HAP-1 (cell line): ENCODE measurements at regions not wholly inside any gene's neighbourhood (a gene's known extent, or its start where the extent isn't known, plus 50 kb on each side); places are given as distances from the start of the nearest gene placed in this dataset.
"Not testable (repeated sequence)": the region's sequence is repeated elsewhere in the genome, so short reads cannot be mapped to it uniquely, and the experiment has no call there.

Experiments used
- DNase-seq, 2 experiments: peaks; one replicate each; pipeline ENCODE4 v3.0.0-alpha.2; 2016 to 2020; ENCODE audit warnings: low spot score in 2 of 2
- H3K27me3 ChIP-seq: fragments of 250-450 bp; sonication (Bioruptor Pico); 2 replicates; pipeline ENCODE4 v1.5.1; 2020; ENCODE audit warnings: low read depth, mild to moderate bottlenecking, moderate library complexity
- H3K36me3 ChIP-seq: fragments of 250-450 bp; sonication (Bioruptor Pico); replicated peaks from 2 replicates; pipeline ENCODE4 v1.5.1; 2020; ENCODE audit warnings: mild to moderate bottlenecking
- H3K4me1 ChIP-seq: fragments of 250-450 bp; sonication (Bioruptor Pico); 2 replicates; pipeline ENCODE4 v1.5.1; 2020; ENCODE audit warnings: mild to moderate bottlenecking
- H3K4me3 ChIP-seq: fragments of 250-450 bp; sonication (Bioruptor Pico); 2 replicates; pipeline ENCODE4 v1.5.1; 2020; ENCODE audit warnings: mild to moderate bottlenecking, moderate library complexity
- H3K9me3 ChIP-seq: fragments of 250-450 bp; sonication (Bioruptor Pico); 2 replicates; pipeline ENCODE4 v1.5.1; 2020; ENCODE audit warnings: mild to moderate bottlenecking, moderate library complexity
- in situ Hi-C: fragments of 300-500 bp; cut with MboI; formaldehyde crosslinking; loops from 3 replicates; pipeline ENCODE4 v1.14.3; 2020; ENCODE audit warnings: low sequenced_read_pairs, inconsistent platforms, mixed read lengths

GRCh38 chr1:187072262-187073034 is 243.7 kb downstream of the PLA2G4A start:
- in situ Hi-C loops, H3K4me1 ChIP-seq, H3K27me3 ChIP-seq, H3K36me3 ChIP-seq, H3K4me3 ChIP-seq, H3K9me3 ChIP-seq, DNase-seq: not testable (repeated sequence)

- H3K4me3 ChIP-seq, in situ Hi-C loops, H3K9me3 ChIP-seq, H3K27me3 ChIP-seq, DNase-seq, H3K36me3 ChIP-seq, H3K4me1 ChIP-seq: not testable (repeated sequence)
Observed at GRCh38 chr1:187073035-187073560, 244.3 kb downstream of the PLA2G4A start.

- H3K9me3 ChIP-seq, in situ Hi-C loops, DNase-seq, H3K4me3 ChIP-seq, H3K27me3 ChIP-seq, H3K4me1 ChIP-seq, H3K36me3 ChIP-seq: not testable (repeated sequence)
Observed at GRCh38 chr1:187073634-187074245, 245.0 kb downstream of the PLA2G4A start.

GRCh38 chr1:187074445-187075048 is 245.8 kb downstream of the PLA2G4A start:
- Histone ChIP-seq H3K36me3 (no peaks in the 10 kb centered on the region), H3K27me3 (no peaks in the 10 kb centered on the region), H3K4me3 (no peak overlapping the region), H3K4me1 (no peaks in the 10 kb centered on the region), H3K9me3 (no peaks in the 10 kb centered on the region)
- DNase-seq = no peak
- in situ Hi-C loops = no loop called here

GRCh38 chr1:187076922-187077321 is 248.2 kb downstream of the PLA2G4A start:
- in situ Hi-C loops = no loop called here
- no peaks in the 10 kb centered on the region for H3K27me3 ChIP-seq
- H3K4me1 ChIP-seq = no peaks in the 10 kb centered on the region
- DNase-seq = no peak
- no peaks in the 10 kb centered on the region for H3K9me3 ChIP-seq
- no peaks in the 10 kb centered on the region for H3K36me3 ChIP-seq
- H3K4me3 ChIP-seq = no peak overlapping the region

GRCh38 chr1:187078321-187078720 is 249.6 kb downstream of the PLA2G4A start:
- no peaks in the 10 kb centered on the region for H3K36me3 ChIP-seq
- no peaks in the 10 kb centered on the region for H3K4me1 ChIP-seq
- in situ Hi-C loops = no loop called here
- no peaks in the 10 kb centered on the region for H3K9me3 ChIP-seq
- no peak overlapping the region for H3K4me3 ChIP-seq
- no peak for DNase-seq
- no peaks in the 10 kb centered on the region for H3K27me3 ChIP-seq

- Histone ChIP-seq H3K4me1 (no peaks in the 10 kb centered on the region), H3K9me3 (no peaks in the 10 kb centered on the region), H3K36me3 (no peaks in the 10 kb centered on the region), H3K27me3 (no peaks in the 10 kb centered on the region), H3K4me3 (no peak overlapping the region)
- DNase-seq = no peak
- in situ Hi-C loops = no loop called here
Observed at GRCh38 chr1:187078916-187079315, 250.2 kb downstream of the PLA2G4A start.

GRCh38 chr1:187079330-187079729 is 250.6 kb downstream of the PLA2G4A start:
- in situ Hi-C loops = no loop called here
- no peaks in the 10 kb centered on the region for H3K27me3 ChIP-seq
- DNase-seq = no peak
- no peaks in the 10 kb centered on the region for H3K9me3 ChIP-seq
- H3K36me3 ChIP-seq = no peaks in the 10 kb centered on the region
- H3K4me3 ChIP-seq = no peak overlapping the region
- H3K4me1 ChIP-seq = no peaks in the 10 kb centered on the region

- no peak for DNase-seq
- H3K4me3 ChIP-seq = no peak overlapping the region
- no peaks in the 10 kb centered on the region for H3K27me3 ChIP-seq
- H3K9me3 ChIP-seq = no peaks in the 10 kb centered on the region
- H3K4me1 ChIP-seq = no peaks in the 10 kb centered on the region
- H3K36me3 ChIP-seq = no peaks in the 10 kb centered on the region
- in situ Hi-C loops = no loop called here
Observed at GRCh38 chr1:187091666-187092065, 262.9 kb downstream of the PLA2G4A start.

GRCh38 chr1:187092104-187092503 is 263.4 kb downstream of the PLA2G4A start:
- no peaks in the 10 kb centered on the region for H3K27me3 ChIP-seq
- in situ Hi-C loops = no loop called here
- DNase-seq = no peak

GRCh38 chr1:187096689-187097088 is 267.9 kb downstream of the PLA2G4A start:
- H3K9me3 ChIP-seq = no peaks in the 10 kb centered on the region
- H3K27me3 ChIP-seq = no peaks in the 10 kb centered on the region
- no peak overlapping the region for H3K4me3 ChIP-seq
- DNase-seq = no peak
- in situ Hi-C loops = no loop called here
- no peaks in the 10 kb centered on the region for H3K4me1 ChIP-seq
- no peaks in the 10 kb centered on the region for H3K36me3 ChIP-seq

More at GRCh38 chr1:187092104-187092503, 263.4 kb downstream of the PLA2G4A start:
- H3K36me3 ChIP-seq = no peaks in the 10 kb centered on the region
- no peaks in the 10 kb centered on the region for H3K9me3 ChIP-seq
- H3K4me3 ChIP-seq = no peak overlapping the region
- H3K4me1 ChIP-seq = no peaks in the 10 kb centered on the region

GRCh38 chr1:187110351-187110750 is 281.6 kb downstream of the PLA2G4A start:
- H3K27me3 ChIP-seq = no peaks in the 10 kb centered on the region
- no peak overlapping the region for H3K4me3 ChIP-seq
- no peaks in the 10 kb centered on the region for H3K9me3 ChIP-seq
- no peaks in the 10 kb centered on the region for H3K36me3 ChIP-seq
- no peak for DNase-seq
- in situ Hi-C loops = no loop called here
- no peaks in the 10 kb centered on the region; the same call in 1 of the 2 replicates for H3K4me1 ChIP-seq

GRCh38 chr1:187114792-187115191 is 286.0 kb downstream of the PLA2G4A start:
- in situ Hi-C loops = no loop called here
- no peaks in the 10 kb centered on the region for H3K36me3 ChIP-seq
- no peaks in the 10 kb centered on the region for H3K27me3 ChIP-seq

GRCh38 chr1:187121661-187122060 is 292.9 kb downstream of the PLA2G4A start:
- no peak for DNase-seq
- H3K36me3 ChIP-seq = no peaks in the 10 kb centered on the region
- H3K27me3 ChIP-seq = no peaks in the 10 kb centered on the region
- no peaks in the 10 kb centered on the region for H3K9me3 ChIP-seq
- no peak overlapping the region for H3K4me3 ChIP-seq
- in situ Hi-C loops = no loop called here
- H3K4me1 ChIP-seq = peaks cover 3% of the 10 kb centered on the region; the same call in 1 of the 2 replicates

More at GRCh38 chr1:187114792-187115191, 286.0 kb downstream of the PLA2G4A start:
- H3K4me1 ChIP-seq = no peaks in the 10 kb centered on the region; the same call in 1 of the 2 replicates
- H3K9me3 ChIP-seq = no peaks in the 10 kb centered on the region
- H3K4me3 ChIP-seq = no peak overlapping the region
- no peak for DNase-seq
